NCI-H1092 treated with DMSO at 0.1 percent for 48 hours (cell line): ENCODE measurements at regions not wholly inside any gene's neighbourhood (a gene's known extent, or its start where the extent isn't known, plus 50 kb on each side); places are given as distances from the start of the nearest gene placed in this dataset.
"Not testable (repeated sequence)": the region's sequence is repeated elsewhere in the genome, so short reads cannot be mapped to it uniquely, and the experiment has no call there.

ENCODE experiments used
- DNase-seq: peaks from one replicate; lab custom pipeline; 2025; lab: John Stamatoyannopoulos, UW

GRCh38 chr6:168255283-168255881 is 64.2 kb downstream of the DACT2 start:
- no peak for DNase-seq

- no peak for DNase-seq
These were observed 67.3 kb downstream of the DACT2 start for GRCh38 chr6:168252267-168252666.

GRCh38 chr6:168250250-168250649 is 69.3 kb downstream of the DACT2 start:
- DNase-seq, result no peak

GRCh38 chr6:168249746-168250145 is 69.8 kb downstream of the DACT2 start:
- DNase-seq, result no peak

- DNase-seq, result no peak
These were observed 71.4 kb downstream of the DACT2 start for GRCh38 chr6:168248148-168248620.

GRCh38 chr6:168247443-168248147 is 72.0 kb downstream of the DACT2 start:
- DNase-seq, result peak; percentile 95

GRCh38 chr6:168244961-168245551 is 74.5 kb downstream of the DACT2 start:
- no peak for DNase-seq

GRCh38 chr6:168243812-168244376 is 75.7 kb downstream of the DACT2 start:
- DNase-seq, result no peak

- no peak for DNase-seq
These were observed 76.7 kb downstream of the DACT2 start for GRCh38 chr6:168242940-168243225.

GRCh38 chr6:168242111-168242939 is 77.3 kb downstream of the DACT2 start:
- no peak for DNase-seq

- no peak for DNase-seq
These were observed 79.4 kb downstream of the DACT2 start for GRCh38 chr6:168240160-168240559.

GRCh38 chr6:168239044-168239773 is 80.4 kb downstream of the DACT2 start:
- no peak for DNase-seq

- no peak for DNase-seq
These were observed 81.2 kb downstream of the DACT2 start for GRCh38 chr6:168238159-168238909.

- not testable (repeated sequence) for DNase-seq
These were observed 85.7 kb downstream of the DACT2 start for GRCh38 chr6:168233875-168234213.

GRCh38 chr6:168232989-168233874 is 86.3 kb downstream of the DACT2 start:
- DNase-seq, result no peak

- DNase-seq, result no peak
These were observed 87.0 kb downstream of the DACT2 start for GRCh38 chr6:168232528-168232927.

- DNase-seq, result no peak
These were observed 87.5 kb downstream of the DACT2 start for GRCh38 chr6:168232062-168232461.

GRCh38 chr6:168231393-168231957 is 88.1 kb downstream of the DACT2 start:
- no peak for DNase-seq

GRCh38 chr6:168229368-168229752 is 90.2 kb downstream of the DACT2 start:
- no peak for DNase-seq
